ENCODE measurements at regions not wholly inside any gene's neighbourhood (a gene's known extent, or its start where the extent isn't known, plus 50 kb on each side); places are given as distances from the start of the nearest gene placed in this dataset.
"Not testable (repeated sequence)": the region's sequence is repeated elsewhere in the genome, so short reads cannot be mapped to it uniquely, and the experiment has no call there.

- no peak for DNase-seq
These were observed 761.7 kb upstream of the SEMA6D start for GRCh38 chr15:46955576-46955975.

GRCh38 chr15:46956456-46956855, 760.8 kb upstream of the SEMA6D start:
- no peak for DNase-seq

- no peak for DNase-seq
These were observed 760.4 kb upstream of the SEMA6D start for GRCh38 chr15:46956881-46957280.

DNA sequence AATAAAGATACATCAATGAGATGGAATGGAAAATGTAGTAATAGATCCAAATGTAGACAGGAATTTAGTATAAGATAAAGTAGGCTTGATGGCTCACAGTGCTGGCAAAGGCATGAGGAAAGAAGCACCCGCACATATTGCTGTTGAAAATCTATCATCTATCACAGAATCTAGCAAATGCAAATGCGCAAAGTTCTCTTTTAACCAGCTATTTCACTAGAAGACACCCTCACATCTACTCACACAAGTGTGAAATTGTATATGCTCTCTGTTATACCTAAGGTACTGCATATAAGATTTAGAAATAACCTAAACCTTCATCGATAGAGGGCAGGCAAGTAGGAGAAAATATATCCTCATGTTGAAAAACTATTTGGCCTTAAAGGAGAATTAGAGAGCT, 756.7 kb upstream of the SEMA6D start:
- no peak for DNase-seq

DNA sequence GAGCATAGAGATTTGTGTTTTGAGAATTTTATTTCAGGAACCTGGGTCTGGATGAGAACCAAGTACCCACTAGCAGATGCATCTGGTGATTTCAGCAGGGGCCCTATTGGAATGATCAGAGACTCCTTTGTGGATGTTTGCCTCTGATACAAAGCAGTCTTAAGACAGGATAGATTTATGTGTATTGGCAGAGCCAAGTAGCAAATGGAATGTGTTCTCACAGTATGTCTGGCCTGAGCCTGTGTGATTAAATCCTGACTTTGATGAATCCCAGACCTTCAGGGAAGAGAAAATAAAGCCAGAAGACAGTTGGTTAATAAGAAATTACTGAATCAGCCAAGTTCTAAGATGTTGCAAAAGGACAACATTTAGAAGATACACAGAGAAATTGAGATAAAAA, 755.5 kb upstream of the SEMA6D start:
- DNase-seq = peak in 2 of 3 donors; percentile 9 to 53

DNA sequence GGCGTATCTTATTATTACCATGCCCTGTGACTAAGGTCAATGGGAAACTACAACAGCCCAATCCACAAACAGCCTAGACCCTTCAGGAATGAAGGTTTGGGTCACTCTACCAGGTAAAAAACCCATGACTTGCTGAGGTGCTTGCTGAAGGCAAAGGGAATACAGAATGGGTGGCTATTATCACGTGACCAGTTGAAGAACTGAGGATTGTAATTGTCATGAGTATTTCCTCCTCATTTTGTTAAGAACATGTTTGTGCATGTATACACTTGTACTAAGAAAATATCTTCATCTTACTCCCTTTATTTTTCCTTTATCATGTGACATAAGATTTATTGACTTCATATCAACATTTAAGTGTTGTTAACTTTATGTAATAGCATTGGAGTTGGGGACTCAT, 729.2 kb upstream of the SEMA6D start:
- DNase-seq = not testable (repeated sequence)

GRCh38 chr15:46996359-46996758, 720.9 kb upstream of the SEMA6D start:
- DNase-seq = no peak

- peak in 1 of 3 donors; percentile 2 for DNase-seq
These were observed 719.8 kb upstream of the SEMA6D start for GRCh38 chr15:46997501-46997900.

DNA sequence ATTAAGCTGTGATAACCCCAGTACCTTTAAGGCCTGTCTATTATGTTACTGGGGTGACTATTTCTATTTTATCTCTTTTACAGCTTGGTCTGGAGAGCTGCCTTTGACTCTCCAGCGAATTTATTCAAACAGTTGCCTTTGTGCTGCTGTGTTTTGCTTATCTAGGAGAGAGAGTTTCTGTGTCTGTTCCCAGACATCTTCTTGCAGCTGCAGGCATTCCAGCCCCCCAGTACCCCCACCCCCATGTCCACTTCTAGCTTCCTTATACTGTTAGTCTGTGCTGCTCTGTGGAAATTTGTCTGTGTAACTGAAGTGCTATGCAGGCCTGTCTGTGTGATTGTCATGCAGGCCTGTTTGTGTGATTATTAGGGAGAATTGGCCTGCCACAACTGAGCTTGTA, 713.7 kb upstream of the SEMA6D start:
- no peak for DNase-seq

GRCh38 chr15:47013446-47013845, 703.9 kb upstream of the SEMA6D start:
- DNase-seq = no peak

DNA sequence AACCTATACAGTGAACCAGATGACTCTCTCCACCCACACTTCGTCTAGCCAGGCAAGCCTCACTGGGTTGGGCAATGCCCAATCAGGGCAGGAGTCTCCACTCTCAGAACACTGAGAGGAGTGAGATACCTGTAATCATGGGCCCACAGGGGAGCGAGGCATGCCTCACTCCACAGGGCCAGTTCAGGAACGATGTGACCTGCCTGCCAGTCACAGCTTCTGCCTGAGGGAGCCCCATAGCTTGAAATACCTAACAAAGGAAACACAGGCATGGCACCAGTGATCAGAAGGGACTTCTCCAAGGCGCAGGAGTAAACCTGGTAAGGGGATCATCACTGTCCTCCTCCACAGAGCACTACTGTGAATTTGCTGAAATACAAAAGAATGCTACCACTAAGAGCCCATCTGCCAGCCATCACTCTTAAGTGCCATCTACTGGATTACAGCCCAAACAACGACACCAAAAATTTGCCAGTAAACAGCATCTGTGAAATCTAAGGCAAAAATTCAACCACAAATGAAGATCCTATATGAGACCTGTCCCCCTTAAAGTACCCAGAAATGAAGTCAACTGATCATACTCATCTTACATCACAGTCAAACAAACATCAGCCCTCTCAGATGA, 689.9 kb upstream of the SEMA6D start:
- no peak for DNase-seq

DNA sequence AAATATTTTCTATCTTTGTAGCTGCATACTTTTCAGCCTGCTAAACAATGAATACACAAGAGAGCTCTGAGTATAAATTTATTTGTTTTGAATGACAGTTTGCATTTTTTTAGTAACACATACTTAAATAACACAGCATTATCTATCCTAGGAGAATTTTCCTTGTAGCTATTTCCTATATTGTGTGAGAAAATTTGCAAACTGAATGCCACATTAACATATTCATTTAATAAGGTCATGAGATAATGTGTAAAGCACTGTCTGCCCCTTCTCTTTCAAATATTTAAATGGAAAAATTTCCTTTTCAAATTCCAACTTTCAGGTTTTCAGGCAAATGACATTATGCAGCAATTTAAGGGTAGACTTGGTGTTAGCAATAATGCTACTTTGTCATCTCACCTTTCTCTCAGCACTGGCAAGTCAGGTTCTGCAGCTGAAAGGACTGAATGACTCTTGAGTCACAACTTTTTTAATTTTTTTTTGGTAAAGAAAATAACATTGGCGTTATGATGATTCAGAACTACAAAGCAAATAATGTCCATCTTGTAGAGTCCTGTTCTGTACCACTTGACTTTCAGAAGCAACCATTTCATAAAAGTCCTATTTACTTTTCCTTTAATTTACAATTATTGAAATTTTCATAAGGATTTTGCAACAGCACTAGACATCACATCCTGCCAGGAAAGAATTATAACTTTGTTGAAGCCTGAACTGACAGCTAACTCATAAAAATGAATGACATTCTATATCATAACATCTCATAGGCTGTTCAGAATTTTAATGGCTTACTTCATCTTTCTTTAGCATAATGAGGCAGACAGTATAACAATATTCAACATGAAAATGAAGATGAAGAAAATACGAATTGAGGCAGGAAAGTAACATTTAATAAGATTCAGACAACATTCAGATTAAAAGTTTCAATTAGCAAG, 681.6 kb upstream of the SEMA6D start:
- no peak for DNase-seq

- no peak for DNase-seq
These were observed 680.3 kb upstream of the SEMA6D start for GRCh38 chr15:47037003-47037402.

GRCh38 chr15:47039225-47039624, 678.1 kb upstream of the SEMA6D start:
- DNase-seq = no peak

DNA sequence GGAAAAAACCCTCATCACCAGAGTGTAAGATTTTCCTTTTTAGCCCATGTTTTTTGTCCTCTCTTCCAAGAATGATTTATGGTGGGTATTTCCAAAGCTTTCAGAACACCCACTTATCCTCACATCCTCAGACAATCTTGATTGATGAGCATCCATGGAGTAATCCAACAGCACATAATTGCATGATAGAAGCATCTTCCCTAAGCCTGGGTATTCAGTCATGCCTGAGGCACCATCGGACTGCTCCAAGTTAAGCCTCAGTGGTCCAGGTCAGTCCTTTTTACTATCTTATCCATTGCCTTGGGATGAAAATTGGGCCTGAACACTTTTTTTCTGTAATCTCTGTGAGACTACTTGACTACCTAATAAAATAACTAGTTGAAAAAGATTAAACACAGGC, 676.0 kb upstream of the SEMA6D start:
- DNase-seq = no peak

DNA sequence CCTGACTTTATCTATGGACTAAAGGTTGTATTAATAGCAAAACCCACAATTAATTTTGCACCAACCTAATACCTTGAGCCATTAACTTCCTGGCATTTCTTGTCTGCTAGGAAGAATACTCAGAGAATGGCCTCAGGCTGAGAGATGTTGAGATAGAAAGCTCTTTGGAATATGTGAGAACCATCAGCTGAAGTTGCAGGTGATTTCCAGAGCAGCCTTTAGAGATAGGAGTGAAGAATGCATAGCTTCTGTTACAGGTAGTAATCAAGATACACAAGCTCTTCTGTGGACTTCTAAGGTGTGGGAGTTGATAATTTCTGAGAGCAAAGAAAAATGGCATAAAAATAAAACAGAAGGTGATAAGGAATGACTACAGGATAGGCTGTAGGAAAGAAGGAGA, 669.3 kb upstream of the SEMA6D start:
- DNase-seq = not testable (repeated sequence)

DNA sequence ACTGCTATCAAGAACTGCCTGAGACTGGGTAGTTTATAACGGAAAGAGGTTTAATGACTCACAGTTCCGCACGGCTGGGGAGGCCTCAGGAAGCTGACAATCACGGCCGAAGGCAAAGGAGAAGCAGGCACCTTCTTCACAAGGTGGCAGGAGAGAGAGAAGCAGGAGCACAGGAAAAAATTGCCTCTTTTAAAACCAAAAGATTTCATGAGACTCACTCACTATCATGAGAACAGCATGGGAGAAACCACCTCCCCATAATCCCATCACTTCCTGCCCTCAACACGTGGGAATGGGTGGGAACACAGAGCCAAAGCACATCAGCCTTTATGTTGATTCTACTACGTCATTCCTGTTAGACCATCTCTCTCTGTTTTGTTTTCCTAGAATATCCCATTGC, 650.9 kb upstream of the SEMA6D start:
- DNase-seq = no peak

GRCh38 chr15:47077846-47078245, 639.5 kb upstream of the SEMA6D start:
- not testable (repeated sequence) for DNase-seq

DNA sequence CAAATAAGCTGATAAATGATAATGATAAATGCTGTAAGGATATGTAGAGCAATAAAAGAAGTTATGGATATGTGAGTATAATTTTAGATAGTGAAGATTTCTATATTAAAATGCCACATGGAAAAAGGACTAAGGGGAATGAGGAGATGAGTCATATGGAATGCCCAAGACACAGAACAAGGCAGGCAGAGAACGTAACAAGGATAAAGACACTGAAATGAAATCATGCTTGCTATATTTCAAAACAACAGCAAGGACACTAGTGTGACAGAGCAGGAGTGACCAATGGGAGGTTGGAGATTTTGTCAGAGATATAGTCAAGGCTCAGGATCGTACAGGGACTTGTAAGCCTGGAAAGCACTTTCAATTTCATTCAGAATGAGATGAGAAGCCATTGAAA, 621.5 kb upstream of the SEMA6D start:
- DNase-seq = no peak

- DNase-seq = not testable (repeated sequence)
These were observed 618.8 kb upstream of the SEMA6D start for GRCh38 chr15:47098526-47098925.

DNA sequence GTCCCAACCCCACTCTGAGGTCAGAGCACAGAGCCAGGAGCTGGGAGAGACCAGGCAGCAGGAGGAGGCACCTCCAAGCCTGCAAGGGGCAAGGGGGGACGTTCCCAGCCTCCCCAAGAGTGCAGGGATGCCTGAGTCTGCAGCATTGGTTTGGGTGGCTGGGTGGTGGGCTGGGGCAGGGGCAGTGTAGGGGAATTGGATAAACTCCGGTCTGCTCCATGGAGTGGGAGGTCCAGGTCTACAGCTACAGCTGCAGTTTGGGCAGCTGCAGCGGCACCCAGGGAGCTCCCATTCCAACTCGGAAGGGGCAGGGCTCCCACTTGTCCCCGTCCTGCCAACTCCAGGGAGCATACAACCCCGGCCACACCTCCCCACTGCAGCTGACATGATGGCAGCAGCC, 617.5 kb upstream of the SEMA6D start:
- not testable (repeated sequence) for DNase-seq

DNA sequence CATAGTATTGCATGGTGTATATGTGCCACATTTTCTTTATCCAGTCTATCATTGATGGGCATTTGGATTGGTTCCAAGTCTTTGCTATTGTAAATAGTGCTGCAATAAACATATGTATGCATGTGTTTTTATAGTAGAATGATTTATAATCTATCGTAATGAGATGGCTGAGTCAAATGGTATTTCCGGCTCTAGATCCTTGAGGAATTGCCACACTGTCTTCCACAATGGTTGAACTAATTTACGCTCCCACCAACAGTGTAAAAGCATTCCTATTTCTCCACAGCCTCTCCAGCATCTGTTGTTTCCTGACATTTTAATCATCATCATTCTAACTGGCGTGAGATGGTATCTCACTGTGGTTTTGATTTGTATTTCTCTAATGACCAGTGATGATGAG, 608.5 kb upstream of the SEMA6D start:
- DNase-seq = not testable (repeated sequence)

DNA sequence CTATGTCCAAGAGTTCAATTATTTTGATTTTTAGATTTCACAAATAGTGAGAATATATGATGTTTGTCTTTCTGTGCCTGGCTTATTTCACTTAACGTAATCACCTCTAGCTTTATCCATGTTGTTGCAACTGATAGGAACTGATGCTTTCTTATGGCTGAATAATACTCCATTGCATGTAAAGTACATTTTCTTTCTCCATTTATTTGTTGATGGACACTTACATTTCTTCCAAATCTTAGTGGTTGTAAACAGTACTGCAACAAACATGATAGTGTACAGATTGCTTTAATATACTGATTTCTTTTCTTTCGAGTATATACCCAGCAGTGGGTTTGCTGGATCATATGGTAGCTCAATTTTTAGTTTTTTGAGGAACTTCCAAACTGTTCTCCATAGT, 600.6 kb upstream of the SEMA6D start:
- no peak for DNase-seq
